ENCODE measurements at regions not wholly inside any gene's neighbourhood (a gene's known extent, or its start where the extent isn't known, plus 50 kb on each side); places are given as distances from the start of the nearest gene placed in this dataset.
A peak's percentile ranks its signal among the peaks of the same experiment; 100 is the strongest.

GRCh38 chr5:104139840-104140239 lies 577.3 kb upstream of the NUDT12 start:
- H3K27me3 ChIP-seq (ENCODE audit: control insufficient read depth, insufficient read depth, low read length, poor library complexity, severe bottlenecking), result no peaks in the 10 kb centered on the region
- H3K36me3 ChIP-seq (ENCODE audit: control insufficient read depth, insufficient read depth, low read length), result no peaks in the 10 kb centered on the region
- H3K4me1 ChIP-seq (ENCODE audit: control insufficient read depth, insufficient read depth, low read length), result no peaks in the 10 kb centered on the region
- no peak overlapping the region for H3K27ac ChIP-seq (ENCODE audit: low read depth, low read length)
- Mint-ChIP-seq H3K4me1 (no peaks in the 10 kb centered on the region), H3K9me3 (no peaks in the 10 kb centered on the region), H3K27me3 (ENCODE audit: insufficient read depth) (no peaks in the 10 kb centered on the region), H3K4me3 (no peak overlapping the region), H3K27ac (no peak overlapping the region), H3K36me3 (ENCODE audit: low read depth) (no peaks in the 10 kb centered on the region)
- DNase-seq, result no peak
- no peak overlapping the region for H3K4me3 ChIP-seq (ENCODE audit: low read length)
- TF ChIP-seq CTCF (conservative IDR thresholded peaks at IDR 0.05), result peak; percentile 50
- WGBS, 2 experiments (ENCODE audit: insufficient coverage in 1 of 2, insufficient read length in 1 of 2), result 82% methylated on average over 3 of the region's 3 CpGs; no CpG with 5 or more reads in 1 of the 2 experiments
- H3K9me3 ChIP-seq (ENCODE audit: control insufficient read depth, low read length), result no peaks in the 10 kb centered on the region
- no peak overlapping the region for H3K9ac ChIP-seq (ENCODE audit: extremely low read depth, low read length, poor library complexity, severe bottlenecking)

GRCh38 chr5:104130320-104130719 lies 567.7 kb upstream of the NUDT12 start:
- Histone ChIP-seq H3K4me1 (ENCODE audit: control insufficient read depth, insufficient read depth, low read length) (no peaks in the 10 kb centered on the region), H3K27ac (ENCODE audit: low read depth, low read length) (no peak overlapping the region), H3K36me3 (ENCODE audit: control insufficient read depth, insufficient read depth, low read length) (no peaks in the 10 kb centered on the region), H3K27me3 (ENCODE audit: control insufficient read depth, insufficient read depth, low read length, poor library complexity, severe bottlenecking) (no peaks in the 10 kb centered on the region), H3K4me3 (ENCODE audit: low read length) (no peak overlapping the region), H3K9ac (ENCODE audit: extremely low read depth, low read length, poor library complexity, severe bottlenecking) (no peak overlapping the region), H3K9me3 (ENCODE audit: control insufficient read depth, low read length) (peaks cover 11% of the 10 kb centered on the region)
- Mint-ChIP-seq H3K9me3 (peaks cover 18% of the 10 kb centered on the region), H3K4me1 (no peaks in the 10 kb centered on the region), H3K27me3 (ENCODE audit: insufficient read depth) (no peaks in the 10 kb centered on the region), H3K36me3 (ENCODE audit: low read depth) (peaks cover 18% of the 10 kb centered on the region), H3K27ac (no peak overlapping the region), H3K4me3 (no peak overlapping the region)
- TF ChIP-seq CTCF (conservative IDR thresholded peaks at IDR 0.05), result no peak
- 91% methylated on average over 2 of the region's 3 CpGs; no CpG with 5 or more reads in 1 of the 2 experiments for WGBS, 2 experiments (ENCODE audit: insufficient coverage in 1 of 2, insufficient read length in 1 of 2)
- DNase-seq, result no peak

DNA sequence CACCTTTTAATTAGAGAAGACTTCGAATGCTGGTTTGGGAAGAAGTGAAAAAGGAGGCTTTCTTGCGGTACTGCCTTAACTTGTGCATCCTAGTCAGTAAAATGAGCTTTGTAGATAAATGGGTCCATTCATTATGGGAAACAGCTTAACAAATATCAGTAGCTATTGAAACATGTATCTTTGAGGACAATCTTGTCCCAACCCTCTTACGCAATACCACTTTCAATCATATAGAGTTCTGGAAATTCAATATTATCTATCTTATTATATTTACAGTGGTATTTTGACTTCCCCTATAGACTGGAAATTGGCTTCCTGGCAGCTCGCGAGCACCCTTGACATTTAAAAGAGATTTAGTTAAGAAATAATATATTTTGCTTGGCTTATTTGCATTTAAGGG lies 565.8 kb upstream of the NUDT12 start:
- Histone ChIP-seq H3K4me1 (ENCODE audit: control insufficient read depth, insufficient read depth, low read length) (no peaks in the 10 kb centered on the region), H3K27ac (ENCODE audit: low read depth, low read length) (no peak overlapping the region), H3K9ac (ENCODE audit: extremely low read depth, low read length, poor library complexity, severe bottlenecking) (no peak overlapping the region), H3K27me3 (ENCODE audit: control insufficient read depth, insufficient read depth, low read length, poor library complexity, severe bottlenecking) (no peaks in the 10 kb centered on the region), H3K36me3 (ENCODE audit: control insufficient read depth, insufficient read depth, low read length) (no peaks in the 10 kb centered on the region), H3K9me3 (ENCODE audit: control insufficient read depth, low read length) (no peaks in the 10 kb centered on the region), H3K4me3 (ENCODE audit: low read length) (no peak overlapping the region)
- DNase-seq, result no peak
- Mint-ChIP-seq H3K36me3 (ENCODE audit: low read depth) (peaks cover 9% of the 10 kb centered on the region), H3K27me3 (ENCODE audit: insufficient read depth) (no peaks in the 10 kb centered on the region), H3K4me1 (no peaks in the 10 kb centered on the region), H3K4me3 (no peak overlapping the region), H3K9me3 (peaks cover 8% of the 10 kb centered on the region), H3K27ac (no peak overlapping the region)
- 98% methylated on average over 4 of the region's 5 CpGs; no CpG with 5 or more reads in 1 of the 2 experiments for WGBS, 2 experiments (ENCODE audit: insufficient coverage in 1 of 2, insufficient read length in 1 of 2)
- TF ChIP-seq CTCF (conservative IDR thresholded peaks at IDR 0.05), result no peak

Data from endodermal cell (in vitro differentiated cells).